HG03460 (cell line): ENCODE measurements at regions not wholly inside any gene's neighbourhood (a gene's known extent, or its start where the extent isn't known, plus 50 kb on each side); places are given as distances from the start of the nearest gene placed in this dataset.

Experiments
- ATAC-seq: cut with Tn5 transposase; IDR thresholded peaks from one replicate; pipeline ENCODE4 v1.9.1; 2021; ENCODE audit not compliant: unreplicated experiment

- no peak for ATAC-seq
Measured at GRCh38 chr13:22219709-22220108, 548.8 kb downstream of the FGF9 start.

- ATAC-seq = no peak
Measured at GRCh38 chr13:22220151-22221135, 549.6 kb downstream of the FGF9 start.

- no peak for ATAC-seq
Measured at GRCh38 chr13:22223411-22223810, 552.5 kb downstream of the FGF9 start.

GRCh38 chr13:22226086-22226485, 555.2 kb downstream of the FGF9 start:
- ATAC-seq = no peak

DNA sequence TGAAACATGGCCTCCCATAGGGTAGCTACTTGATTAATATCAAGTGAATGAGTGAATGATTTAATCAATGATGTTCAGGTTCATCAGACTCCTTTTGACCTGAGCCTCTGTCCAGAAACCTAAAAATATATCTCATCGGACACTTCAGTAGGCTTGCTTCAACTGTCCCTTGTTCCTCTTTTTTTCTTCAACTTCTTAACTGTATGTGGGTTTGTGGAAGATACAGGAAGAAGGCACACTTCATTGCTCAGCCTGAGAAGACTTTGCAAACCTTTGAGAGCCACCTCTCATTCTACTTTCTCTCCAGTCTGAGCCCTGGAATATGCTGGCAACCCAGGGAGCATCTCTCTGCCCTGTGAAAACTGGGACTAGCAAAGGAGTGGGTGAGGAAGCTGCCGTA, 557.0 kb downstream of the FGF9 start:
- ATAC-seq = no peak

DNA sequence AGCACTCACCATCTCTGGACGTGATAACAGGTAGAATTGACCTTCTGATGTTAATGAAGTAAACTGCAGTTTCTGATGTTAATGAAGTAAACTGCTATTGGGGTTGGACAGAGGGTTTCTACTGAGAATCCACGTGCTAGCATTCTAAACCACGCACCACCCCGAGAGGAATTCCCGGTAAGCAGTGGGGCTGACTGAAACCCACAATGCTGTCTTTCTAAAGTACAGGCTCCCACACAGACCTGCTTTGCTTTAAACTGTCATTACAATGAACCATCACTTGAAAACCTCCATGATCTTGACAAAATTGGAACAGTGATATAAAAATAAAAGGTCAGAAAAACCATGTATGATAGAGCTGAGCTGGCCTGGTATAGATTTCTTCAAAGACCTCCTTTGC, 559.0 kb downstream of the FGF9 start:
- ATAC-seq = no peak

DNA sequence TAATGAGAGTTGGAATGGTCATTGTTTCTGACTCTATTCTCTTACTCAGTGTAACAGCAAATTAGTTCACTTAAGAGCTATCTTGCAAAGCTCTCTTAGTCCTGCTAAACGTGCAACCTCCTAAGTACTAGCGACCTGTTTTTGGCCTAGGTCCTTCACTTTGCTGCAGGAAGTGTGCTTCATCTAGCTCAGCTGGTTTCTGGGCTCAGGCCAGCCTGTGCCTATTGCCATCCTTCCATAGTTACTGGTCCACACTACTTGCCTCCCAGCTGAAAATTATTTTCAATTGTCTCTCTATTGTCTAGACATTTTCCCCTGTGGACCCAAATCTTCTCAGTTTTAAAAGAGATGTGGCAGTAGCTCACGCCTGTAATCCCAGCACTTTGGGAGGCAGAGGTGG, 561.3 kb downstream of the FGF9 start:
- no peak for ATAC-seq

- ATAC-seq = no peak
Measured at GRCh38 chr13:22235285-22235949, 564.5 kb downstream of the FGF9 start.

DNA sequence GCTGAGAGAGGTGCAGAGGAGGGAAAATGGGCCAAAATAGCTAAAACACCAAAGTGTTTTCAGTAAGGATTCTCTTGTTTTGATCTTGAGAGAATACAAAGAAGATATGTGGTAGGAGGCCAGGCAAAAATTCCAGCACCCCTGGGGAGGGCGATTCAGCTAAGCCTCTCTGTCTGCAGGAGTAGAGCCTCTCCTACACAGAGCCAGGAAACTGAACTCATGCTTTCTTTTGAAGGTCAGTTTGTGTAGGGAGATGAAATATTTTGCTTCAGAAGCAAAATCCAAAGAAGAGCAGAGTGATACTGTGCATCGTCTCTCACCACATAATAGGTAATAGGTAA, 565.0 kb downstream of the FGF9 start:
- no peak for ATAC-seq

DNA sequence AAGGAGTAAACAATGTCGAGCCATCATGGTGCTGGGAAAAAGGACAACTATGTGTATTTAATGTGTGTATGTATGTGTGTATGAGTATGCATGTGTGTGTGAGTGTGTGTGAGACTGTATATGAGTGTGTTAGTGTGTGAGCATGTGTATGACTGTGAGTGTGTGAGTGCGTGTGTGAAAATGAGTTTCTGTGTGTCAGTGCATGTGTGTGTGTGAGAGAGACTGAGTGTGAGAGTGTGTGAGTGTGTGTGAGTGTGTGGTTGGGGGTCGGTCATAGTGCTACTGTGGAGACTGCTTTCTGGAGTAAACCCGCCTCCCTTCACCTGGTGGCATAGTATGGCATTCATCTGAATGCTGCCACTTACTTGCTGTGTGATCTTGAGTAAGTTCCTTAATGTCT, 567.4 kb downstream of the FGF9 start:
- no peak for ATAC-seq

GRCh38 chr13:22240716-22241115, 569.8 kb downstream of the FGF9 start:
- ATAC-seq = no peak

DNA sequence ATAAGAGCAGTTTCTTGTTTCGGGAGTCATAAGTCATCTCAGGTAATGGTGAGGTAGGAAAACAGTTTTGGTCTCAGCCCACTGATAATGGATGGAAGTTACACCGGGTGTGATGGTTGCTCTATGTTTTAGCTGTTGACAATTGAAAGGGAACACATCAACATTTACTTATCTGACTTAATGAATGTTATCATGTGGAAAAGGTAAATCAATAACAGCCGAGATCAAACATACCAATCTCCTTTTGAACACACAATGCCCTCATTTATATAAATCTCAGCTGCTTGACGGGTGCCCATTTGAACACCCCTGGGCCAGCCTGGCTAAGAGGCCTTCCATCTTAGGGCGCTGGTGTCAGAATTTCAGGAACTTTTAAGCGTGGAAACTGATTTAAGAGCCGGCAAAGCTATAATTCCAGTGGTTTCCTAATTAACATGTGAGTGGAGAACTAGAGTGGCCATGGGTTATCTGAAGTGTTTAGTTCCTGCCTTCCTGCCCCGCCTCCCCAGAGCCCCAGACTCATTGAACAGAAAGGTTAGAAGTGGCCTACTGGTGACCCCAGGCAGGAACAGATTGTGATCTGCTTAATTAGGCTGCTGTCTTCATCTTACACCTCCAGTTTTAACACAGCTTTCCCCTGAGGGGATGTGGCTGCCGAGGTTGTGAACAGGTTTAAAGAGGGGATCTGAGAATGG, 572.7 kb downstream of the FGF9 start:
- ATAC-seq = no peak

DNA sequence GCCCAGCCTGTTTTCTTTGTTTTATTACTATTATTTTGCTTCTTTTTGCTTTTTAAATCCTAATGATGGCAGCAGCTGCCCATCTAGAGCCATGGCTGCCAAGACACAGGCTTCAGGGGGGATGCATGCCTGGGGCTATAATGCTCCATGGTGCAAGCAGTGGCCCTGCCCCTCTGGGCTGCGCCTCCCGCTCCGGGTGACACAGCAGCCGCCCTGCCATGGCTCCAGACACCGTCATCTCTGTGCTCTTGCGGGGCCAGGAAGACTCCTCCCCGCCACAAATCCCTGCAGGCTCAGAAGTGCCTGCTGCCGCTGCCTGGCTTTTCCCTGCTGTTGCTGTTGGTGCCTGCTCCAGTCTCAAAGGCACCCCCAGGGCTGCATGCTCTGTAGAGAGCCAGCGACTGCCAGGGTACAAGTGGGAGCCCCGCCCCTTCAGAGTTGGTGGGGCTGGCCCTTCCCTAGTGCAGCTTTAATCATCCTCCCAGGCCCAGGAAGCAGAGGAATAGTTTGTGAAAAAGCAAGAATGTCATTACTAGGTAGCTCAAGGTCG, 581.5 kb downstream of the FGF9 start:
- ATAC-seq = no peak

DNA sequence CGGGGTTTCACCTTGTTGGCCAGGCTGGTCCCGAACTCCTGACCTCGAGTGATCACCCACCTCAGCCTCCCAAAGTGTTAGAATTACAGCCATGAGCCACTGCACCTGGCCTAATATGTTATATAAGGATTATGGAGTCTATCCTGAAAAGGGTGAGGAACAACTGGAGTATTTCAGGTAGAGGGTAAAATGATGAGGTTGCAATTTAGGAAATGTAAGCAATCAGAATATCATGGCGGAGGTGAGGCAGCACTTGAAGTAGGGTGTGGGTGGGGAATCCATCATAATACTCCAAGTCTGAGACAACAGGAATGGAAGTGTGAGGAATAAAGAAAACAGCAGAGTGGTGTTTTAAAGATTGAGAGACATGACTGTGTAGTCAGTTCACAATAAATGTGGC, 582.2 kb downstream of the FGF9 start:
- ATAC-seq = no peak

DNA sequence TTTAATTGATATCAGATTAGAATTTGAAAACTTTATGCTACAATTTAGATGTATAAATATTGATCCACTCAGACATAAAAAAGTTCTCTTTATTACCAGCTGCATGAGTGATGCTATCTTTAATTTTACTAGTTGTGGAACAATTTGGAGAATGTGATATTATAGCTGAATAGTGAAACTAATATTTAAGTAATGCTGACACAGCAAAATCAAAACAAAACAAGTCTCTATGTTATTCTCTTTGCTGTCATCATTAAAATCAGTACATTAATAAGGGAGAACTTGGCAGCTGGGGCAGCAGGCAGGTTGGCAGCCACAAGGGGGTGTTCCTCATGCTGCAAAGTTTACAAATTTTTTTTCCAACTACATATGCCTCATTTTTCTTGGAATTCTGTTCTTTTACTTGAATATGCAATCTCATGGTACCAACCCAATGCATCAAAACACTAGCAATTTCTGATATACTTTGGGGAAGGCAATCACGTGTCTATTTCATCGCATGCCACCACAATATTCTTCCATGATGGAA, 585.3 kb downstream of the FGF9 start:
- no peak for ATAC-seq

- ATAC-seq = no peak
Measured at GRCh38 chr13:22262001-22262885, 591.4 kb downstream of the FGF9 start.

GRCh38 chr13:22263185-22263584, 592.3 kb downstream of the FGF9 start:
- no peak for ATAC-seq

DNA sequence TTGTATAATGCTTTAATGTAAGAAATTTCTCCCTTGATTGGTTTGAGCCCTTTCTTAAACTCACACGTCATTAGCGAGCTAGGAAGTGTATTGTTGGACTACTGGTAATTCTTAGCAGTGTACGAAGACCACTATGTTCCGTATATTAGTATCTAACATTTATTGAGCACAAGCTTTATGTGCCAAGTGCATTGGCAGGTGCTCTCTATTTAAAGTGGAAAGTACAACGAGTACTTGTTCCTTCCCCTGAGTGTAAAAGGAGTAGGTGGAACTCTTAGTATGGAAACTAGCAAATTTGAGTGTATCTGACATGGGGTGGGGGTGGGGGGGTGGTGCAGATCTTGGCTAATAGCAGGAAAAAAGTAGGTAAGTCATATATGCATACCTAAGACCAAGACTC, 594.7 kb downstream of the FGF9 start:
- ATAC-seq = no peak

DNA sequence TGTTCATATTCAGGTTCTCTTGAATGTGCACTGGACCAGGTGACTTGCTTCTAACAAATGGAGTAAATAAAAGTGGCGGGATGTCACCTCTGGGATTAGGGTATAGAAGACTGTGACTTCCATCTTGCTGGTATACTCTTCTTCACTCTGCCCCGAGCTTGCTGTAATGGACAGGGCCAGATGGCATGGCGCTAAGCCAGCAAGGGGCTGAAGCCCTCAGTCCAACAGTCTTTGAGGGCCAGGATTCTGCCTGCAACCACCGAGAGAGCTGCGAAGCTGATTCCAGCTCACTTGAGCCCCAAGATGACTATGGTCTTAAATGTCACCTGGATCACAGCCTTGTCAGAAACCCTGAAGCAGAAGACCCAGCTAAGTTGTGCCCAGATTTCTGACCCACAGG, 600.0 kb downstream of the FGF9 start:
- no peak for ATAC-seq

DNA sequence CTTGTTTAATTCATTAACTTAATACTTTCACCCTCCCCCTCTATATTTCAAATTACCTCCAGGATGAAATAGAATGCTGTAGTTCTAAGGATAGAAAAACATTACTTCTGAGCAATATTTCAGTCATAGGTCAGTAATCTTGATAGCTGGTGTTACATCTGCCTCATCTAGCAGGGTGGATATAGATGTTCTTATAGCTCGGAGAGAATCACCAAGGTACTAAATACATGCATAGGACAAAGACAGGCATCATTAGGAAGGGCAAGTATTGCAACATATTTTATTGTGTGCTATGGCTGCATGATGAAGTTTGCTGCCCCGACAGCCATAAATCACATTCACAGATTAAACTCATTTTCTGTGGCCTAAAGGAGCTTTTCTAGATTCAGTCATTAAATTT, 601.0 kb downstream of the FGF9 start:
- no peak for ATAC-seq
